K562 (cell line): ENCODE measurements at regions not wholly inside any gene's neighbourhood (a gene's known extent, or its start where the extent isn't known, plus 50 kb on each side); places are given as distances from the start of the nearest gene placed in this dataset.
A peak's percentile ranks its signal among the peaks of the same experiment; 100 is the strongest.

Experiments
- ATAC-seq: fragments of 200-7000 bp; cut with Tn5 transposase; 3 replicates; pipeline ENCODE4 v1.9.1; 2020; ENCODE audit warnings: moderate library complexity
- BruUV-seq: library from RNA; stranded (reverse); fragments of 400-500 nt; replicated peaks from 2 replicates; lab custom pipeline; 2021; lab: Mats Ljungman, UMichigan
- CTCF ChIA-PET: fragments of 300-600 bp; formaldehyde crosslinking; extraction: SDS; loops from one replicate; lab custom pipeline; 2021; ENCODE audit warnings: low intra/inter-chr PET ratio; lab: Yijun Ruan, JAX
- POLR2A ChIA-PET: fragments of 300-600, 350-650 bp; sonication (Branson Sonifier 250); formaldehyde crosslinking; extraction: SDS; loops from one replicate; lab custom pipeline; 2021; ENCODE audit warnings: antibody characterized with exemption, inconsistent platforms; lab: Yijun Ruan, JAX
- DNase-seq, 4 experiments: peaks; one replicate each; pipeline versions ENCODE4 v3.0.0 to v3.0.0-alpha.2; 2011 to 2018; ENCODE audit warnings: low spot score in 3 of 4, mixed read lengths in 3 of 4; ENCODE audit errors: extremely low read depth in 1 of 4
- FAIRE-seq: peaks from 2 replicates; lab custom pipeline; 2011; peaks lifted over from hg19 to GRCh38; lab: Jason Lieb, UNC
- H2AFZ ChIP-seq: 2 replicates; pipeline ENCODE4 v1.6.0; 2011; ENCODE audit warnings: low read depth, low read length, control low read depth, inconsistent platforms
- H3K27ac ChIP-seq: fragments of 200-600 bp; 3 replicates; pipeline ENCODE4 v1.8.0; 2011; ENCODE audit warnings: low read depth, mild to moderate bottlenecking, control low read depth, inconsistent platforms, low read length, moderate library complexity, mixed read lengths; ENCODE audit errors: extremely low read depth
- H3K27me3 ChIP-seq, 2 experiments: fragments of 300-600 bp in 1 of 2; 2 replicates in 1 of 2; 3 replicates in 1 of 2; pipeline versions ENCODE4 v1.6.0 to v1.8.0; 2011; ENCODE audit warnings: inconsistent platforms in 2 of 2, low read length in 2 of 2, mild to moderate bottlenecking in 1 of 2, mixed read lengths in 1 of 2, moderate library complexity in 1 of 2; ENCODE audit not compliant: control insufficient read depth in 2 of 2, insufficient read depth in 2 of 2
- H3K36me3 ChIP-seq: fragments of 300-600 bp; 3 replicates; pipeline ENCODE4 v1.8.0; 2011; ENCODE audit warnings: mild to moderate bottlenecking, low read length, inconsistent platforms; ENCODE audit not compliant: control insufficient read depth, insufficient read depth
- H3K4me1 ChIP-seq, 2 experiments: fragments of 200-600 bp in 1 of 2; replicated peaks in 1 of 2; 2 replicates in 1 of 2; 3 replicates in 1 of 2; pipeline versions ENCODE4 v1.5.1 to v1.8.0; 2011; ENCODE audit warnings: inconsistent platforms in 2 of 2, low read length in 2 of 2, mild to moderate bottlenecking in 1 of 2, mixed read lengths in 1 of 2, moderate library complexity in 1 of 2; ENCODE audit not compliant: control insufficient read depth in 2 of 2, insufficient read depth in 2 of 2
- H3K4me2 ChIP-seq: 2 replicates; pipeline ENCODE4 v1.6.1; 2011; ENCODE audit warnings: low read length, control low read depth, inconsistent platforms, mixed read lengths; ENCODE audit not compliant: insufficient read depth
- H3K4me3 ChIP-seq: fragments of 200-600 bp; sonication (generic), shearing (Covaris generic); 2 replicates; pipeline ENCODE4 v1.5.1; 2016; ENCODE audit warnings: control low read depth, inconsistent platforms
- H3K79me2 ChIP-seq: fragments of 200-600 bp; 3 replicates; pipeline ENCODE4 v1.8.0; 2011; ENCODE audit warnings: low read length, inconsistent platforms; ENCODE audit not compliant: control insufficient read depth, insufficient read depth
- H3K9ac ChIP-seq, 2 experiments: 2 replicates each; pipeline versions ENCODE4 v1.6.0 to v1.6.1; 2011; ENCODE audit warnings: low read depth in 2 of 2, low read length in 2 of 2, control low read depth in 1 of 2, inconsistent platforms in 1 of 2, mild to moderate bottlenecking in 1 of 2, mixed read lengths in 1 of 2; ENCODE audit not compliant: insufficient read depth in 1 of 2
- H3K9me1 ChIP-seq: one replicate; pipeline ENCODE4 v1.6.0; 2011; ENCODE audit warnings: inconsistent platforms, mild to moderate bottlenecking, low read length, moderate library complexity; ENCODE audit not compliant: control insufficient read depth, insufficient read depth
- H3K9me3 ChIP-seq: replicated peaks from 2 replicates; pipeline ENCODE4 v1.5.1; 2011; ENCODE audit warnings: low read depth, low read length, inconsistent platforms; ENCODE audit not compliant: control insufficient read depth, insufficient read depth
- H4K20me1 ChIP-seq: replicated peaks from 2 replicates; pipeline ENCODE4 v1.6.1; 2011; ENCODE audit warnings: low read length, inconsistent platforms, mixed read lengths; ENCODE audit not compliant: control insufficient read depth, insufficient read depth
- CBX3 ChIP-seq, 2 experiments: IDR thresholded peaks; 1 replicate in 1 of 2; 2 replicates in 1 of 2; pipeline ENCODE4 v1.6.1; 2012; ENCODE audit warnings: inconsistent platforms in 2 of 2, low read length in 2 of 2, borderline replicate concordance in 1 of 2, control low read depth in 1 of 2
- PKNOX1 ChIP-seq: fragments of 450-650 bp; IDR thresholded peaks from 2 replicates; pipeline ENCODE4 v1.6.1; 2016
- ZNF512 ChIP-seq: IDR thresholded peaks from 2 replicates; pipeline ENCODE4 v1.6.1; 2016; ENCODE audit warnings: missing genetic modification characterization, missing compliant biosample characterization
- WGBS: fragments of 100-300 bp; shearing (Covaris generic); methylation state at CpG from one replicate; pipeline ENCODE4 v1.1.6; 2016; ENCODE audit warnings: low coverage, mixed read lengths; ENCODE audit not compliant: insufficient coverage; ENCODE audit errors: missing lambda C conversion rate; 5-methylcytosine and 5-hydroxymethylcytosine counted together
- in situ Hi-C: fragments of 300-500 bp; cut with MboI; formaldehyde crosslinking; loops from 4 replicates; pipeline ENCODE4 v1.15.0; 2018; ENCODE audit warnings: inconsistent platforms, mixed read lengths
- intact Hi-C: fragments of 100-400 bp; cut with micrococcal nuclease; formaldehyde crosslinking; loops from 2 replicates; pipeline ENCODE4 v1.14.2; 2022

GRCh38 chr16:79947771-79948170 is 347.2 kb upstream of the MAF start:
- Histone ChIP-seq H2AFZ (no peak overlapping the region), H4K20me1 (no peaks in the 10 kb centered on the region), H3K4me2 (no peak overlapping the region), H3K27me3 (no peaks in the 10 kb centered on the region), H3K4me1 (peaks cover 0 to 13% of the 10 kb centered on the region in 2 experiments; a peak in 3 of 5 replicates), H3K9me1 (no peaks in the 10 kb centered on the region), H3K9me3 (no peaks in the 10 kb centered on the region), H3K9ac (no peak overlapping the region)
- ChIA-PET POLR2A (no interaction called here), CTCF (no interaction called here)
- in situ Hi-C loops (no loop called here), intact Hi-C loops (no loop called here)
- TF ChIP-seq PKNOX1, result no peak
- TF ChIP-seq ZNF512 (tag), result 0 out of 2 replicates have a peak, but pooled peaks have one; percentile 12
- TF ChIP-seq CBX3 (IDR thresholded peaks at IDR 0.05; ENCODE audit: borderline replicate concordance in 1 of 2, low read length in 2 of 2), result no peak
- TF ChIP-seq, all 486 proteins: peak for 1
- Histone ChIP-seq H3K27ac (no peak overlapping the region), H3K4me3 (no peak overlapping the region), H3K36me3 (no peaks in the 10 kb centered on the region), H3K79me2 (no peaks in the 10 kb centered on the region)
- ATAC-seq (no peak), DNase-seq (no peak), FAIRE-seq (no peak)
- BruUV-seq, result no TSS peak
- 19% methylated on average over 3 of the region's 3 CpGs for WGBS
